Neutrophil (primary cell): ENCODE measurements at regions not wholly inside any gene's neighbourhood (a gene's known extent, or its start where the extent isn't known, plus 50 kb on each side); places are given as distances from the start of the nearest gene placed in this dataset.

Experiments used
- H3K27ac ChIP-seq: fragments of 200-600 bp; sonication (generic); 2 replicates; pipeline ENCODE4 v1.5.1; 2016; ENCODE audit warnings: mild to moderate bottlenecking, moderate library complexity
- H3K27me3 ChIP-seq: fragments of 200-600 bp; sonication (generic); 2 replicates; pipeline ENCODE4 v1.6.0; 2016; ENCODE audit warnings: mild to moderate bottlenecking
- H3K36me3 ChIP-seq: fragments of 200-600 bp; sonication (generic); 2 replicates; pipeline ENCODE4 v1.5.1; 2017
- H3K4me1 ChIP-seq, 2 experiments: fragments of 200-600 bp in 1 of 2; sonication (generic) in 1 of 2; 1 replicate in 1 of 2; 2 replicates in 1 of 2; pipeline versions ENCODE4 v1.5.1 to v1.6.1; 2013 to 2016; ENCODE audit warnings: low read depth in 1 of 2, low read length in 1 of 2, mild to moderate bottlenecking in 1 of 2, moderate library complexity in 1 of 2; ENCODE audit not compliant: control insufficient read depth in 1 of 2, insufficient read depth in 1 of 2
- H3K4me3 ChIP-seq, 2 experiments: fragments of 200-600 bp in 1 of 2; sonication (generic) in 1 of 2; 1 replicate in 1 of 2; 2 replicates in 1 of 2; pipeline ENCODE4 v1.5.1; 2013 to 2016; ENCODE audit warnings: low read depth in 1 of 2, low read length in 1 of 2, mild to moderate bottlenecking in 1 of 2, moderate library complexity in 1 of 2
- H3K9me3 ChIP-seq: fragments of 200-600 bp; sonication (generic); 2 replicates; pipeline ENCODE4 v1.5.1; 2016
- TF ChIP-seq, protein P1 (sequence below): fragments of 200-600 bp; sonication (generic); IDR thresholded peaks from 2 replicates; pipeline ENCODE4 v1.5.1; 2016; ENCODE audit warnings: antibody characterized with exemption

DNA sequence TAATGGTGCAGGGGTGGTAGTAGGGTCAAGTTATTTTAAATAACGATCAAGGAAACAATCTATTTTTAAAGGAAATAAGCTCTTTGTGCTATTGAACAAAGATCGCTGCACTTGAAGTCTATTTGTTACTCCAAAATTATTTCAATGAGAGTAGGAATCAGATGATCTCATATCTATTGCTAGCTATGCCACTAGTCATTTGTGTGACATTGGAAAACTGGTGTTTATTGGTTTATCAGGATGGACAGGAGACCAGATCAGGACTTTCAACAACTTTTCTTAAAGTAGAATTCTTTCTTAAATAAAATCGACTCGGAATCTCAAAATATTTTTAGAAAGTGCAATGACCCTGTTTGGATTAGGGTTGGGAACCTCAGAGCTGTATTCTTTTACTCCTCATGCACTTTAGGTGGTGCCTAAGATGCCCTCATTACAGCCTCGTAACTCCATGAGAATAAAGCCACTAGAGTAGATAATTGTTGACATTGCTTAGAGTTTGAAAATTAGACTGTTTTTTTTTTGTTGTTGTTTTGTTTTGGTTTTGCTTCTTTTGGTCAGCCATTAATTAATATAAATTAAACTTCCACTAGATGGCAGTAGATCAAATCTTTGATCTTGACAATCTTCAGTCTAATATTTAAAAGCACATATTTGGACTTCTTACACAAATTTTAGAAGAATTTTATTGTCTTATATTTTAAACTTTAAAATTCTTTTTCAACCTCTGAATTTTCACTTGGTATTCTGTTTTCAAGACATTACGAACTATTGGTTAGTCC lies 352.4 kb downstream of the USP25 start:
- H3K4me3 ChIP-seq, result no peak overlapping the region
- H3K4me1 ChIP-seq, result no peaks in the 10 kb centered on the region
- H3K27me3 ChIP-seq, result no peaks in the 10 kb centered on the region
- no peaks in the 10 kb centered on the region for H3K36me3 ChIP-seq
- H3K9me3 ChIP-seq, result no peaks in the 10 kb centered on the region
- H3K27ac ChIP-seq, result no peak overlapping the region
- TF ChIP-seq, protein P1, sequence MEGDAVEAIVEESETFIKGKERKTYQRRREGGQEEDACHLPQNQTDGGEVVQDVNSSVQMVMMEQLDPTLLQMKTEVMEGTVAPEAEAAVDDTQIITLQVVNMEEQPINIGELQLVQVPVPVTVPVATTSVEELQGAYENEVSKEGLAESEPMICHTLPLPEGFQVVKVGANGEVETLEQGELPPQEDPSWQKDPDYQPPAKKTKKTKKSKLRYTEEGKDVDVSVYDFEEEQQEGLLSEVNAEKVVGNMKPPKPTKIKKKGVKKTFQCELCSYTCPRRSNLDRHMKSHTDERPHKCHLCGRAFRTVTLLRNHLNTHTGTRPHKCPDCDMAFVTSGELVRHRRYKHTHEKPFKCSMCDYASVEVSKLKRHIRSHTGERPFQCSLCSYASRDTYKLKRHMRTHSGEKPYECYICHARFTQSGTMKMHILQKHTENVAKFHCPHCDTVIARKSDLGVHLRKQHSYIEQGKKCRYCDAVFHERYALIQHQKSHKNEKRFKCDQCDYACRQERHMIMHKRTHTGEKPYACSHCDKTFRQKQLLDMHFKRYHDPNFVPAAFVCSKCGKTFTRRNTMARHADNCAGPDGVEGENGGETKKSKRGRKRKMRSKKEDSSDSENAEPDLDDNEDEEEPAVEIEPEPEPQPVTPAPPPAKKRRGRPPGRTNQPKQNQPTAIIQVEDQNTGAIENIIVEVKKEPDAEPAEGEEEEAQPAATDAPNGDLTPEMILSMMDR, result no peak

DNA sequence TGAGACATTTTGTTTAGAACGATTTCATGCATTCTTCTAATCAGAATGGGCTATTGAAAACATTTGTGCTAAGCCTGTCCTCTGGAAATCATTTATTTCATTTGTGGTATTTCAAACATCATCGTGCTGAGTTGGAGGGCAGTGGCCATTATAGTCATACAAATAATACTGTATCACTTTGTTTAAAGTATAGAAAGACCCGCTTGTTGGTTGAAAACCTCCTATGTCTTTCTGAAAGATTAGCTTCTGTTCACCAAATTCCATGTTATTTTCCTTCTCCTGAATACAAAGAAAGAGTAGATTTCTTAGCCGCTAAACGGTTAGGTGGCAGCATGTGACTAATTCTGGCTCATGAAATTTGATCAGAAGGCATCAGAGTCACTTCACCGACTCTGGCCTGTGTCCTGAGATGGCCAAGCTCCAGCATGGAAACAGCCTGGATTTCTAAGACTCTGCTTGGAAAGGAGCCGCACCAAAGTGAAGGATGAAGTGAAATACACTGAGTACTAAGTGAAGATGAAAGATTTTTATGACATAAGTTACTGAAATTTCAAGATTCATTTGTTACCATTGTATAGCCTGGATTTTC lies 355.1 kb downstream of the USP25 start:
- no peaks in the 10 kb centered on the region for H3K9me3 ChIP-seq
- TF ChIP-seq, protein P1, result no peak
- no peak overlapping the region for H3K4me3 ChIP-seq
- no peak overlapping the region for H3K27ac ChIP-seq
- H3K27me3 ChIP-seq, result no peaks in the 10 kb centered on the region
- no peaks in the 10 kb centered on the region for H3K4me1 ChIP-seq
- H3K36me3 ChIP-seq, result no peaks in the 10 kb centered on the region

DNA sequence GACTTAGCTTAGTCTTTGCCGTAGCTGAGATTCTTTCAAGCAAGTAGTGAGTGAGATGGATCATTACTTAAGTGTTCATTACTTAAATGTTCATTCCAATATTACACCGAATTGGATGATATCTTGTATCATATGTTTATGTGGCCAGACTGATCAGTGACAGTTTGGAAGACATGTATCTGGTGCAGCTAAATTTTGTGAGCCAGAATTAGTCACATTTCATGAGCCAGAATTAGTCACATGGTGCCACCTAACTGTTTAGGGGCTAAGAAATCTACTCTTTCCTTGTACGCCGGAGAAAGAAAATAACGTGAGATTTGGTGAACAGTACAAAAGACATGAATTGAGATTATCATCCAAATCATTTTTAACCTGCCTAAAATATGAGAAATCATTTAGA lies 355.6 kb downstream of the USP25 start:
- Histone ChIP-seq H3K4me3 (no peak overlapping the region), H3K9me3 (no peaks in the 10 kb centered on the region), H3K4me1 (no peaks in the 10 kb centered on the region), H3K27me3 (no peaks in the 10 kb centered on the region), H3K36me3 (no peaks in the 10 kb centered on the region), H3K27ac (no peak overlapping the region)
- TF ChIP-seq, protein P1, result no peak

DNA sequence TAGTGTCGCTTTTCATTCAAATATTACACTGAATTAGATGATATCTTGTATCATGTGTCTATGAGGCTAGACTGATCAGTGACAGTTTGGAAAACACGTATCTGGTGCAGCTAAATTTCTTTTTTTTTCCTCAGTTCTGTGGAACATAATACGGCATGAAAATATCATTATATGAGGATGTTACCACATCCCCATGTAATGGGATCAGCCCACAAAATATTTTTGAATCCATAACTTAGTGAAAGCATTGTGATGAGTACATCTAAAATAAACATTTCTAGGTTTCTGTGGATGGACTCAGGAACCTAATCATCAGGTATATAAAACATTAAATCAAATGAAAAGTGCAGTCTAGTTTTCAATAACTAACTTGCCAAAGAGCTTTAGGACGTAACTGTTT lies 356.3 kb downstream of the USP25 start:
- no peaks in the 10 kb centered on the region for H3K9me3 ChIP-seq
- H3K4me1 ChIP-seq, result no peaks in the 10 kb centered on the region
- no peak overlapping the region for H3K4me3 ChIP-seq
- no peak overlapping the region for H3K27ac ChIP-seq
- TF ChIP-seq, protein P1, result no peak
- H3K36me3 ChIP-seq, result no peaks in the 10 kb centered on the region
- no peaks in the 10 kb centered on the region for H3K27me3 ChIP-seq

DNA sequence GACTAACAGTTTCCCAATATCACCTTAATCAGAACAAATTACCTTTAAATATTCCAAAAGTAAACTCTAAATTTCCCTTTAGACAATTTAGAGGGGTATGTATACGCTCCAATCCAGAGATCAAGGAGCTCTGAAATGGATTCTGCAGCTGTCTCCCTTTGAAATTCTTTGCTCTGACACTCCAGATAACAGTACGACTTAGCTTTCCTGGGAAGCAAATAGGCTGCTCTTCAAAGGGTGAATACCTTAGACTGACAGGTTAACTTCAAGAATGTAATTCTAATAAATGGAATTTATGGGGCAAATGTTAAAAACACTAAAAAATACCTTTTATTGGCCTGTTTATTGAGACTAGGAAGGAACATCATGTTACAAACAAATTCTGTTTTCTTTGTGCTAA lies 357.2 kb downstream of the USP25 start:
- H3K27me3 ChIP-seq, result no peaks in the 10 kb centered on the region
- TF ChIP-seq, protein P1, result no peak
- H3K9me3 ChIP-seq, result no peaks in the 10 kb centered on the region
- no peaks in the 10 kb centered on the region for H3K4me1 ChIP-seq
- H3K4me3 ChIP-seq, result no peak overlapping the region
- H3K27ac ChIP-seq, result no peak overlapping the region
- H3K36me3 ChIP-seq, result no peaks in the 10 kb centered on the region
